HFFc6 (cell line): ENCODE measurements at regions not wholly inside any gene's neighbourhood (a gene's known extent, or its start where the extent isn't known, plus 50 kb on each side); places are given as distances from the start of the nearest gene placed in this dataset.

Experiments
- DNase-seq: peaks from one replicate; pipeline ENCODE4 v3.0.0-alpha.2; 2018
- H3K27ac Mint-ChIP-seq: 2 replicates; pipeline ENCODE4 v1.8.0; 2020; ENCODE audit warnings: mild to moderate bottlenecking, mixed read lengths
- H3K27me3 Mint-ChIP-seq: 2 replicates; pipeline ENCODE4 v1.8.0; 2021; ENCODE audit warnings: mild to moderate bottlenecking, moderate library complexity, mixed read lengths; ENCODE audit not compliant: insufficient read depth
- H3K36me3 Mint-ChIP-seq: 2 replicates; pipeline ENCODE4 v1.8.0; 2021; ENCODE audit warnings: low read depth, mixed read lengths
- H3K4me1 Mint-ChIP-seq: 2 replicates; pipeline ENCODE4 v1.8.0; 2020; ENCODE audit warnings: low read depth, mixed read lengths
- H3K4me3 Mint-ChIP-seq: 2 replicates; pipeline ENCODE4 v1.8.0; 2020; ENCODE audit warnings: mild to moderate bottlenecking, moderate library complexity, mixed read lengths
- H3K9me3 Mint-ChIP-seq: 2 replicates; pipeline ENCODE4 v1.8.0; 2020; ENCODE audit warnings: mild to moderate bottlenecking, mixed read lengths
- CTCF ChIP-seq: fragments of 200-600 bp; sonication (generic); IDR thresholded peaks from 2 replicates; pipeline ENCODE4 v1.5.0; 2021; ENCODE audit warnings: antibody characterized with exemption, mild to moderate bottlenecking

DNA sequence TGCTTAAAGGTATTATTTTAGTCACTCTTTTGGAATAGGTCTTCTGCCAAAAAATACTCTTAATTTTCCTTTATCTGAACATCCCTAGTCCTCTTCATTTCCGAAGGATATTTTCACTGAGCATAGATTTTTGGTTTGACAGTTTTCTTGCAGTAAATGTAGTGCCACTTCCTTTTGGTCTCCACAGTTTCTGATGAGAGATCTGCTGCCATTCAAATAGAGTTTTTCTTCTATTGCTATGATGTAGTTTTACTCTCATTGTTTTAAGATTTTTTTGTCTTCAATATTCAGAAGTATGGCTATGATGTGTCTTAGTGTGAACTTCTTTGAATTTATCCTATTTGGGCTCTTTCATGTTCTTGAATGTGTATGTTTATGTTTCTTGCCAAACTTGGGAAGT, 281.1 kb upstream of the SORL1-AS1 start:
- peaks cover 9% of the 10 kb centered on the region for H3K27me3 Mint-ChIP-seq
- DNase-seq, result no peak
- H3K27ac Mint-ChIP-seq, result no peak overlapping the region
- H3K9me3 Mint-ChIP-seq, result peaks cover 15% of the 10 kb centered on the region
- H3K36me3 Mint-ChIP-seq, result peaks cover 10% of the 10 kb centered on the region
- no peaks in the 10 kb centered on the region for H3K4me1 Mint-ChIP-seq
- no peak overlapping the region for H3K4me3 Mint-ChIP-seq
- no peak for TF ChIP-seq CTCF

DNA sequence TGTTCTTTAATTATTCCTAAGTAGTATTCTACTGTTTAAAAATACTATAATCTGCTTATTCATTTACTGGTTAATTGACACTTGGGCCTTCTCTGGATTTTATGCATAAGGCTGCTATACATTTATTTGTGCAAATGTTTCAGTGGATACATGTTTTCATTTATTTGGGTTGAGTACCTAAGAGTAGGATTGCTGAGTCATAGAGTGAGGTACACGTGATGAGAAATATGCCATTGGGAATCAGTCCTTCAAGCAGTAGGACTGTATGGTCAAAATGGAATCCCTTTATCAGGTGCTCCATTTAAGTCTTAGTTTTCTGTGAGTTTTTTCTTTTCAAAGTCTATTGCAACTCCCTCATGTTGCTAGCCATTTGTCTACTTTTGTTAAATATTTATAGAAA, 275.2 kb upstream of the SORL1-AS1 start:
- H3K27ac Mint-ChIP-seq, result no peak overlapping the region
- no peak for DNase-seq
- TF ChIP-seq CTCF, result no peak
- H3K36me3 Mint-ChIP-seq, result no peaks in the 10 kb centered on the region
- H3K9me3 Mint-ChIP-seq, result no peaks in the 10 kb centered on the region
- H3K4me1 Mint-ChIP-seq, result peaks cover 7% of the 10 kb centered on the region
- no peak overlapping the region for H3K4me3 Mint-ChIP-seq
- peaks cover 7% of the 10 kb centered on the region for H3K27me3 Mint-ChIP-seq

DNA sequence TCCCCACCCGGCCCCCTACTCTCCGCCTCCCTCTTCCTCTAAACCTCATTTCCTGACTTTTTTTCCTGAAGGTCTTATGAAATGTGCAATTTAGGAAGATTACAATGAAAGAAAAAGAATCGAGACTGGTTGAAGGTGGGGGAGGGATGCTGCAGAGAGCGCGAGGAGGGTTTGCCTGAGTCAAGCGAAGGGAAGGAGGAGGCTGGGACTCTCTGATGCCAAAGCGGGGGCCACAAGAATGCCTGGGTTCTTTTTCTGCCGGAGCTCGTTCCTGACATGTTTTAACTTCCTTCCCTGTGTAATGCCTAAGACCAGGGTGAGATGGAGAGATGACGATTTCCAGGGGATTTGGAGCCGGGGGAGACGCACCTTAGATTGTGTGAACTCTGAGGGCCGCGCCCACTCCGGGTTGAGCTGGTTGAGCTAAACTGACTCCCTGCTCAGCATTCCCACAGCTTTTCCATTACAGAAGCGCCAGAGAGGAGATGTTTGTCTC, 270.5 kb upstream of the SORL1-AS1 start:
- Mint-ChIP-seq H3K9me3 (no peaks in the 10 kb centered on the region), H3K27me3 (no peaks in the 10 kb centered on the region; the same call in 1 of the 2 replicates), H3K27ac (peak overlapping the region; percentile 52), H3K36me3 (no peaks in the 10 kb centered on the region), H3K4me1 (peaks cover 16% of the 10 kb centered on the region), H3K4me3 (peak overlapping the region; percentile 86)
- no peak for DNase-seq
- TF ChIP-seq CTCF, result no peak

DNA sequence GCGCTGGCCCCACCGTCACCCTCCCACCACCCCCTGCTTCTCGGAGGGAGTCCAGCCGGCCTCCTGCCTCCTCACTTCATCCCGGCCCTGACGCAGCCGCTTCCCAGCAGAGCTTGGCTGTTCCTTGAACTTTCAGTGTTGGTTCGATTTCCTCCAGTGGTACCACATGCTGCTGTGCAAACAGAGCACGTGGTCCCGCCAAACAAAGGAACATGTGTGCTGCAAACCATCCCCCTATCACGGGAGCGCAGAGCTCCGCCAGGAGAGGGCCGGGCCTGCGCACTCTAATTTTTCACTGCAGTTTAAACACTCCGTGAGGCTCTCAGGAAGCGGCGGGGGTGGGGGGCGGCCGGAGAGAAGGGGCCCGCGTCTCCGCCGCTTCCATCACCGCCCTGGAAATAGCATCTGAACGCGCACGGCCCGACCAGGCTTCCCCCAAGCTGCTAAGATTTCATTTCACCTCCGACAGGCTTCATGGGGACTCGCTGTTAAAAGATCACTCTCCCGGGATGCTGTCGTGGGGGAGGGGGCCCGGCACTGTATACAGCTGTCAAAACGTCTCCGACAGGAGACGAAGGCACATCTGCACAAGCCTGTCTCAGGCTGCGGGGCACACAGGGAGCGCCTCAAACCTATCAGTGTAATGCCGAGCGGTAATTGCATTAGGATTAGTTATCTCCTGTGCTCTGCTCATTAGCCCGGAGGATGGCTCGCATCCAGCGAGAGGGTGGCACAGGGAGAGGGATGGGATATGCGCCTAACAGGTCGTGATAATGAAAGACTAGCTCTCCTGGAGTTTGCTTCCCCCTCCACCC, 269.9 kb upstream of the SORL1-AS1 start:
- Mint-ChIP-seq H3K36me3 (no peaks in the 10 kb centered on the region), H3K4me3 (peak overlapping the region; percentile 86), H3K9me3 (no peaks in the 10 kb centered on the region)

DNA sequence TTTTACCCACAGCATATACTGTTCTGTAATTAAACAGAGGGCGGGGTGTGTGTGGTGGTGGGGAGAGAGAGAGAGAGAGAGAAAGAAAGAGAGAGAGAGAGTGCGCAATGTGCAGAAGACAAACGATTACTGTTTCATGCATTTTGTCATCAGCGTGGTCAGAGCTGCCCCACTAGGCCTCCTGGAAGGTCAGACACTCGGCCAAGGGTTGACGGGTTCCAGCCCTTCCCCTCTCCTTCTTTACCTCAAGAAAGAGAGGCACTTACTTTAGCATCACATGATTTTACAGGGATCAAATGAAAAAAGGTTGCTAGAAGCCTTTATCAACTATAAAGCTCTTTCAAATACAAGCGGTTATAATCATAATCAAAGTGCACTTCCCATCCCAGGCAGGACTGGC, 269.2 kb upstream of the SORL1-AS1 start:
- no peaks in the 10 kb centered on the region for H3K36me3 Mint-ChIP-seq
- H3K27me3 Mint-ChIP-seq, result no peaks in the 10 kb centered on the region; the same call in 1 of the 2 replicates
- no peak for DNase-seq
- peaks cover 16% of the 10 kb centered on the region for H3K4me1 Mint-ChIP-seq
- peak overlapping the region; percentile 86 for H3K4me3 Mint-ChIP-seq
- no peak for TF ChIP-seq CTCF
- H3K27ac Mint-ChIP-seq, result peak overlapping the region; percentile 62
- no peaks in the 10 kb centered on the region for H3K9me3 Mint-ChIP-seq

More for the DNA sequence above, 269.9 kb upstream of the SORL1-AS1 start:
- peaks cover 16% of the 10 kb centered on the region for H3K4me1 Mint-ChIP-seq
- peak; percentile 10; the same call in 1 of the 2 replicates for TF ChIP-seq CTCF
- H3K27ac Mint-ChIP-seq, result peak overlapping the region; percentile 62
- peak; percentile 44 for DNase-seq
- no peaks in the 10 kb centered on the region; the same call in 1 of the 2 replicates for H3K27me3 Mint-ChIP-seq
